Left renal pelvis (tissue), 4 donors: ENCODE measurements at regions not wholly inside any gene's neighbourhood (a gene's known extent, or its start where the extent isn't known, plus 50 kb on each side); places are given as distances from the start of the nearest gene placed in this dataset.
"Not testable (repeated sequence)": the region's sequence is repeated elsewhere in the genome, so short reads cannot be mapped to it uniquely, and the experiment has no call there.

Experiments
- DNase-seq, 4 donors: peaks; one replicate each; pipeline ENCODE4 v3.0.0-alpha.2; 2013; ENCODE audit warnings: low read depth in 4 of 4, low spot score in 3 of 4

DNA sequence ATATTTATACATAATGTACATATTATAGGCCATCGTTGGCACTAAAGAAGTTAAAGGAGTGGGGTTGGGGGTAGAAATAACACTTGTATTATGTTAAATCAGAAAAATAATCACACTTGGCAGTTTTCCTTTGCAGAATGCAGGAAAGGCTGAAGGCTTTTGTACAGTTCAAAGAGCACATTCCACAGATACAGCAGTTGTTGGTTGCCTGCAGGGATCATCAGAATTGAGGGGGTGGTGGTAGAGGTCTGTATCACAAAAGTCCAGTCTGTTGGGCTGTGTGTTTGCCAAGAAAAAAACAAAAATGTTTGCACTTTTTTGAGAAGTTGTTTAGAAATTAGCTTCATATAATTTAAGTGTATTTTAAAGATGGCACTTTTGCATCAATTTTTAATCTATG is 231.8 kb upstream of the FOXP2 start:
- DNase-seq, result no peak

DNA sequence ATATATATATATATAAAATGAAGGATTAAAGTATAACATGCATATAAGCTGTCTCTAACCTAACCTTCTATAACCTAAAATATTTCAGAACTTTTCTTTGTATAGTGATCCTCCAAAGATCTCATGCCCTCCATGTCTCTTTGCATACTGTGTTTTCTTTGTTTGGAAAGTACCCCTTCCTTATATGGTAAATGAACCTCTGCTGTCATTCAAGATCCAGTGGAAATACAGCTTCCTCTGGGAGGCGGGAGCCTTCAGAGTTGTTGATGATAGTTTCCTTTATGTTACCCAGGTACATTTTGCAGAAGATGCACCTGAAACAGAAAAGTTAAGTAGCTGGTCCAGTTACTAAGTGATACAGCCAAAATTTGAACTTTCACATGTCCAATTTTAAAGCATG is 233.3 kb upstream of the FOXP2 start:
- no peak for DNase-seq

DNA sequence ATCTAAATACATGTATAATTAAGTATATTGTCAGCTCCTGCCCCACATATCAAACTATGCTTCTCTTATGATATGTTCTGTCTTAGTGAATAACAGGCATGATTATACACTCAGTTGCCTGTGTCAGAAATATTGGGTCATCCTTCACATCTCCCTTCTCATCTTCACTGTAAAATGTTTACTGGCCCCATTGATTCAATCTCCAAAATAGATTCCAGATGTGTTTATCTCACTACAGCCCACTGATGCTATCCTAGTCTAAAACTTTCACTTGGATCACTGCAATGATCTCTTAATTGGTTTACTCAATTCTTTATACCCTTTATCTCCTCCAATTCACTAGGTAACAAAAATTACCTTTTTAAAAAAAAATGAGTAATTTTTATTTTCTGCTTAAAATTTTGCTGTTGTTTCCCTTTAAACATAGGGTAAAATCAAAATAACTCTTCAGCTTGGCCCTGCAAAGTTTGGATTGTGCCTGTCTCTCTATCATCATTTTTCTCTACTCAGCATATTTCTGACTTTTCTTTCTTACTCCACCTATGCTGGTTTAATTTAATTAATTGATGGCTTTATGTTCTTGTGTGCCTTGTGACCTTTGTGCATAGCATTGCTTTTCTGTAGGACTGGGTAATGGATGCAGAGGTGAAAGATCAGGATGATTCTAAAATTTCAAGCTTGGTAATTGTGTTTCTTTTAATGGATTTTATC is 233.9 kb upstream of the FOXP2 start:
- no peak for DNase-seq

- no peak for DNase-seq
Observed at GRCh38 chr7:114175125-114175524, 239.5 kb upstream of the FOXP2 start.

GRCh38 chr7:114173170-114173890 is 241.3 kb upstream of the FOXP2 start:
- DNase-seq, result no peak

GRCh38 chr7:114169389-114169788 is 245.2 kb upstream of the FOXP2 start:
- not testable (repeated sequence) for DNase-seq

- no peak for DNase-seq
Observed at GRCh38 chr7:114160925-114161324, 242.1 kb upstream of the PPP1R3A start.

DNA sequence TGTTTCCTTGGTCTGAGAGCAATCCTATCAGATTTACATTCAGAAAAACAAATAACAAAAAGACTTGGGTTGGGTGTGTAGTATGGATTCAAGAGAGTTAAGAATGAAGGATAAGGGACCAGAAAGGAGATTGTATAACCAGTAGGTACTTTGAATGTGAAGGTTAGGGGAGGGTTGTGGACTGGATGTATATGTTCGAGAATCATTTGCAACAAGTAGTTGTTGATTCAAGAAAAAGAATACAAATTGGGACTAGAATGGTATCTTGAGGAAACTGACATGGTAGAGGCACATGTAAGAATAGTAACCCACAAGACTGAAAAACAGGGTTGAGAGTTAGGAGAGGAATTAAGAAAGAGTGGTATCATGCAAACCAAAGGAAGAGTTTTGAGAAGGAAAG is 240.0 kb upstream of the PPP1R3A start:
- no peak for DNase-seq

- DNase-seq, result no peak
Observed at GRCh38 chr7:114158275-114158674, 239.5 kb upstream of the PPP1R3A start.

- DNase-seq, result no peak
Observed at GRCh38 chr7:114156178-114156577, 237.4 kb upstream of the PPP1R3A start.

- DNase-seq, result no peak
Observed at GRCh38 chr7:114155116-114156110, 236.6 kb upstream of the PPP1R3A start.

GRCh38 chr7:114153700-114154099 is 234.9 kb upstream of the PPP1R3A start:
- no peak for DNase-seq

DNA sequence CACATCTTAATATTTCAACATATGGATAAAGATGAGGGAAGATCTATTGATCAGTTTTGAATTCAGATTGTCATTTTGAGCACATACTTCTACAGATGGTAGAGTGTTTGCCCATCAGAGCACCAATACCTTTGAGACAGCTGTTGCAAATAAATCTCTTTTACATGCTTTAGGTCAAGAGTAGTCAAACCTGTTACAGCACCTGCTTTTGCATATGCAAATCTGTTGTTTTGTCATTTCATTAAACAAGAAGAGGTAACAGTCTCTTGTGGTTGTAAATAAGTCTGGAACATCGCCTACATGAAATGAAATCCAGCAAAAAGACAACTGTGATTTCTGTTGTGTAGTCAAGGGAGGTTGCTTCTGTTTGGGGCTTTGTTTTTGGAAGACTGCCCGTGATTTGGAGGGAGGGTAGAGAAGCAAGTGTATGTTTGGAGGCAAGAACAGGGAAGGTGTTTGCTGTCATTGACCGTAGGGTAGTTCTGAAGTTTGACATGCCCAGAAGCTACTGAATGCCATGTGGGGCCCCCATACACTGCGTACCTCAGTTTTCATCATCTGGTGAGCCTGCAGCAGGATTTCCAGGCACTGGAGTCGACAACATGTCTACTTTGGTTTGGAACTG is 233.6 kb upstream of the PPP1R3A start:
- DNase-seq, result no peak

DNA sequence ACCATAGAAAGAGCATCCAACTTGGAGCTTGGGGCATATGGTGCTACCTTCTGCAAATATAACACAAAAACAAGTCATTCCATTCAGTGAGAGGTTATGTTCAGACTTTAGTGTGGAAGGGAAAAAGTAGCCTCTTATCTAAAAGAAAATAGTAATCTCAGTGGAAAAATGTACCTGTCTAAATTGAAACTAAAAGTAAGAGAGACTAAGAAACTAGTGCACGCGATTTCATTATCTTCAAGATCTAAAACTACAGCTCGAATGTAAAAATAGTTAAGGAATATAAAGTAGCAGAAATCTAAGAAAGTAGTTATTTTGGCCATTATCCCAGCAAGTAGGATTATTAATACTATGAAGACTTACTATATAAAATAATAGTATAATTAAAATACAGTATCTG is 233.0 kb upstream of the PPP1R3A start:
- DNase-seq, result no peak

- DNase-seq, result no peak
Observed at GRCh38 chr7:114150689-114151088, 231.9 kb upstream of the PPP1R3A start.

- DNase-seq, result no peak
Observed at GRCh38 chr7:114148779-114149178, 230.0 kb upstream of the PPP1R3A start.

DNA sequence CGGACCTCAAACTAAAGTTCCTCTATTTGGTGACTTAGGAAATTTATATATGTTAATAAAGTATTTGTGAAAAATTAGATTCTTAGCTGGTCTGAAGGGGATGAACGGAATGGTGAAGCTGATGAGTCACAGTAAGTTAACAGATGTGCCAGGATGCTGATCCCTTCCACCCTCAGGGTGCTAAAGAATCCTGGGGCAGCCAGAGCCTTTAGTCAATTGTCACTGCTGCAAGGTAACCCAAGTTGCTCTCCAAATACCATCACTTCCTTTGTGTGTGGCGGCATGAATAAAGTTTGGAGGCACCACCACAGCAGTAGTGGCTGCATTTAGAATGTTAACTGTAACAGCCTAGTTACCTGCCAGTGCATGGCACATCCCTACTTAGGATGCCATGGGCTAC is 222.6 kb upstream of the PPP1R3A start:
- no peak for DNase-seq

DNA sequence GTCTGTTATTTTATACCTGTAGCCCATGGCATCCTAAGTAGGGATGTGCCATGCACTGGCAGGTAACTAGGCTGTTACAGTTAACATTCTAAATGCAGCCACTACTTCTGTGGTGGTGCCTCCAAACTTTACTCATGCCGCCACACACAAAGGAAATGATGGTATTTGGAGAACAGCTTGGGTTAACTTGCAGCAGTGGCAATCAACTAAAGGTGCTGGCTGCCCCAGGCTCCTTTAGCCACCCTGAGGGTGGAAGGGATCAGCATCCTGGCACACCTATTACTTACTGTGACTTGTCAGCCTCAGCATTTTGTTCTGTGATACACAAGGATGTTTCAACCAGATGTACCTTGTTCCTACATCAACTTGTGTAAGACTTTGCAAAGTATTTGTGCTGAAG is 221.8 kb upstream of the PPP1R3A start:
- DNase-seq, result no peak

DNA sequence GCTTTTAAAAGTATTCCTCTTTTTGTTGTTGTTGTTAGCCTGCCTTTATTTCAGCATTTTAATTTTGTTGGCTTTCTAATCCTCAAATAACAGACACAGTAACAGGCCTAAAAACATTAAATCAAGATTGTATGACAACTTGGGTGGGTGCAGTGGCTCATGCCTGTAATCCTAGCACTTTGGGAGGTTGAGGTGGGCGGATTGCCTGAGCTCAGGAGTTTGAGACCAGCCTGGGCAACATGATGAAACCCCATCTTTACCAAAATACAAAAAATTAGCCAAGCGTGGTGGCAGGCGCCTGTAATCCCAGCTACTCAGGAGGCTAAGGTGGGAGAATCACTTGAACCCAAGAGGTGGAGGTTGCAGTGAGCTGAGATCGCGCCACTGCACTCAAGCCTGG is 220.9 kb upstream of the PPP1R3A start:
- DNase-seq, result not testable (repeated sequence)

DNA sequence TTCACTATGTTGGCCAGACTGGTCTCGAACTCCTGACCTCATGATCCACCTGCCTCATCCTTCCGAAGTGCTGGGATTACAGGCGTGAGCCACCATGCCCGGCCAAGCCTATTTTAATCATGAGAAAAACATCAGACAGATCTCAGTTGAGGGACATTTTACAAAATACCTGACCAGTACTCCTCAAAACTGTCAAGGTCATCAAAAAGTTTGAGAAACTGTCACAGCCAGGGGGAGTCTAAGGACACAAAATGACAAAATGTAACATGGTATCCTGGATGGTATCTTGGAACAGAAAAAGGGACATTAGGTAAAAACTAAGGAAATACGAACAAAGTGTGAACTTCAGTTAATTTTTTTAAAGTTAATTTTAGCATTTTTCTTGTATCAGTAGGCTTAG is 219.8 kb upstream of the PPP1R3A start:
- DNase-seq, result no peak

DNA sequence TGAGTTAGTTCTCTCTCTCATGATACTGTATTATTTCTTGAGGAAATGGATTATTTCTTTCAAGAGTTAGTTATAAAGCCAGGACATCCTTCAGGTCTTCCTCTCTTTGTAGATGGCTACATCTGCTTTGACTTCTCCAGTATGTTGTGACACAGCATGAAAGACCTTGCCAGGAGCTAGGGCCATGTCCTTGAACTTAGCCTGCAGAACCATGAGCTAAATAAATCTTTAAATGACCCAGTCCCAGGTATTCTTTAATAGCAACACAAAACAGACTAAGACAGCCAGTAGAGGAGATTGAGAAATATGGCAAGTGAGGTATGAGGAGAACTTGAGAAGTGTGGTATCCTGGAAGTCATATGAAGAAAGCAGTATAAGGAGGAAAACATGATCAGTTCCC is 214.9 kb upstream of the PPP1R3A start:
- no peak for DNase-seq
